Peyer's patch (tissue), 4 donors: ENCODE measurements at regions not wholly inside any gene's neighbourhood (a gene's known extent, or its start where the extent isn't known, plus 50 kb on each side); places are given as distances from the start of the nearest gene placed in this dataset.

Experiments used
- POLR2A ChIP-seq, 2 donors: fragments of 450-650 bp; IDR thresholded peaks; one replicate each; pipeline ENCODE4 v1.5.1; 2017; ENCODE audit warnings: antibody characterized with exemption in 2 of 2, mild to moderate bottlenecking in 2 of 2, moderate library complexity in 2 of 2
- TF ChIP-seq, protein P1 (sequence below), 6 experiments: fragments of 450-650 bp in 4 of 6; fragments of 200-600 bp in 2 of 6; sonication (generic) in 1 of 6; IDR thresholded peaks; one replicate each; pipeline ENCODE4 v1.5.1; 2017 to 2019; ENCODE audit warnings: antibody characterized with exemption in 6 of 6, mild to moderate bottlenecking in 3 of 6, moderate library complexity in 1 of 6

- TF ChIP-seq, protein P1, sequence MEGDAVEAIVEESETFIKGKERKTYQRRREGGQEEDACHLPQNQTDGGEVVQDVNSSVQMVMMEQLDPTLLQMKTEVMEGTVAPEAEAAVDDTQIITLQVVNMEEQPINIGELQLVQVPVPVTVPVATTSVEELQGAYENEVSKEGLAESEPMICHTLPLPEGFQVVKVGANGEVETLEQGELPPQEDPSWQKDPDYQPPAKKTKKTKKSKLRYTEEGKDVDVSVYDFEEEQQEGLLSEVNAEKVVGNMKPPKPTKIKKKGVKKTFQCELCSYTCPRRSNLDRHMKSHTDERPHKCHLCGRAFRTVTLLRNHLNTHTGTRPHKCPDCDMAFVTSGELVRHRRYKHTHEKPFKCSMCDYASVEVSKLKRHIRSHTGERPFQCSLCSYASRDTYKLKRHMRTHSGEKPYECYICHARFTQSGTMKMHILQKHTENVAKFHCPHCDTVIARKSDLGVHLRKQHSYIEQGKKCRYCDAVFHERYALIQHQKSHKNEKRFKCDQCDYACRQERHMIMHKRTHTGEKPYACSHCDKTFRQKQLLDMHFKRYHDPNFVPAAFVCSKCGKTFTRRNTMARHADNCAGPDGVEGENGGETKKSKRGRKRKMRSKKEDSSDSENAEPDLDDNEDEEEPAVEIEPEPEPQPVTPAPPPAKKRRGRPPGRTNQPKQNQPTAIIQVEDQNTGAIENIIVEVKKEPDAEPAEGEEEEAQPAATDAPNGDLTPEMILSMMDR (IDR thresholded peaks at IDR 0.05): no peak
- TF ChIP-seq POLR2A (IDR thresholded peaks at IDR 0.05): no peak
Measured at GRCh38 chr9:119788921-119789320, 419.7 kb upstream of the BRINP1 start.
